ENCODE measurements at regions not wholly inside any gene's neighbourhood (a gene's known extent, or its start where the extent isn't known, plus 50 kb on each side); places are given as distances from the start of the nearest gene placed in this dataset.

DNA sequence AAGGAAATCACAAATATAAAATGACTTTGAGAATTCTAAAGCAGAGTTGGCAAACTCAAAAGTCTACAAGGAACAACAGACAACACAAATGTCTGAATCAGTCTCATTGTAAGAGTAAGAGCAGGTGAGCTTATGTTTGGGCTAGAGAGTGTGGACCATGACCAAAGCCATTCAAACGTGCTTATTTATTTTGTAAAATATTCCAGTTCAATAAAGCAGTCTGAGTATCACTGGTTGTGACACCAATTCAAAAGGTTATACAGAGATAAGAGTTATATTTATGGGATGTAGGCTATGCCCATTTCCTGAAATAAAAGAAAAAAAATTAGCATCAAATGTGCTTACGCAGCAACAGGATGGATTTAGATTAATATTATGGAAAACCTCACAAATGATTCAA lies 251.6 kb downstream of the KLF5 start:
- H2AK9ac ChIP-seq (replicated peaks; ENCODE audit: low read depth, low read length, poor library complexity) = no peak overlapping the region
- H3K4me3 ChIP-seq (ENCODE audit: insufficient read depth, low read depth, low read length) = no peak overlapping the region
- H4K91ac ChIP-seq (ENCODE audit: insufficient read depth, low read depth, low read length) = no peak overlapping the region
- no TSS peak for BruUV-seq (replicated peaks)
- H3K4me1 ChIP-seq (ENCODE audit: control insufficient read depth, insufficient read depth, low read length) = no peaks in the 10 kb centered on the region
- H2BK15ac ChIP-seq (ENCODE audit: low read depth, low read length) = no peak overlapping the region
- H3K4ac ChIP-seq (ENCODE audit: low read depth, low read length) = no peak overlapping the region
- H3K14ac ChIP-seq (replicated peaks; ENCODE audit: low read depth, low read length) = no peak overlapping the region
- no peaks in the 10 kb centered on the region for H3K27me3 ChIP-seq (ENCODE audit: control insufficient read depth, insufficient read depth, low read length)
- intact Hi-C loops (cut with micrococcal nuclease) (no loop called here), in situ Hi-C loops (cut with MboI; ENCODE audit: low sequenced_read_pairs) (no loop called here), dilution Hi-C loops (cut with HindIII; ENCODE audit: low sequenced_read_pairs, unreplicated experiment) (no loop called here)
- H3K18ac ChIP-seq (ENCODE audit: low read depth, low read length) = no peak overlapping the region
- ChIA-PET CTCF (no interaction called here), POLR2A (ENCODE audit: unreplicated experiment) (interaction anchor here (0.6 kb wide), 1 partner anchor 181 kb away, joined by 5 read pairs; no protein-coding TSS in a partner anchor)
- H3K9me3 ChIP-seq (ENCODE audit: control insufficient read depth, insufficient read depth, low read length) = no peaks in the 10 kb centered on the region
- no peak overlapping the region for H2BK120ac ChIP-seq (ENCODE audit: low read depth, low read length)
- no peak overlapping the region for H3K56ac ChIP-seq (ENCODE audit: extremely low read depth, insufficient read depth, low read length)
- H3K36me3 ChIP-seq (ENCODE audit: control insufficient read depth, insufficient read depth, low read length) = no peaks in the 10 kb centered on the region
- H3K79me1 ChIP-seq (ENCODE audit: low read depth in 1 of 2, low read length in 2 of 2) = no peaks in the 10 kb centered on the region
- H3K9me1 ChIP-seq (ENCODE audit: insufficient read depth, low read length) = no peaks in the 10 kb centered on the region
- TF ChIP-seq CEBPB (IDR thresholded peaks at IDR 0.05; ENCODE audit: low read depth, low read length) (no peak), SMC3 (IDR thresholded peaks at IDR 0.05; ENCODE audit: low read depth, low read length) (no peak), MXI1 (IDR thresholded peaks at IDR 0.05; ENCODE audit: borderline replicate concordance, low read depth, low read length) (no peak), RCOR1 (IDR thresholded peaks at IDR 0.05; ENCODE audit: insufficient replicate concordance, low read length) (no peak), RFX5 (IDR thresholded peaks at IDR 0.05; ENCODE audit: low read depth, low read length) (no peak)
- H4K20me1 ChIP-seq (ENCODE audit: insufficient read depth, low read length) = no peaks in the 10 kb centered on the region
- H4K8ac ChIP-seq (ENCODE audit: low read depth in 2 of 2, low read length in 2 of 2) = no peak overlapping the region
- no peak overlapping the region for H4K5ac ChIP-seq (ENCODE audit: low read depth, low read length)
- no peak overlapping the region for H2AK5ac ChIP-seq (ENCODE audit: low read depth, low read length)
- ATAC-seq (ENCODE audit: low read depth) = no peak
- H2BK20ac ChIP-seq (ENCODE audit: low read depth, low read length) = no peak overlapping the region
- no CpG with 5 or more reads among the region's 2 CpGs for WGBS, 2 experiments (ENCODE audit: extremely low coverage in 2 of 2, insufficient read length in 1 of 2)
- H3K4me2 ChIP-seq (ENCODE audit: low read depth, low read length) = no peak overlapping the region
- no peak overlapping the region for H3K23ac ChIP-seq (ENCODE audit: low read depth, low read length)
- H3K9ac ChIP-seq (ENCODE audit: low read depth, low read length) = no peak overlapping the region
- H2BK5ac ChIP-seq (ENCODE audit: low read depth, low read length, poor library complexity, severe bottlenecking) = no peak overlapping the region
- no peak overlapping the region for H2AFZ ChIP-seq (replicated peaks; ENCODE audit: low read length, poor library complexity)
- DNase-seq = no peak
- no peak overlapping the region for H3K27ac ChIP-seq (ENCODE audit: insufficient read depth, low read length)
